Neural progenitor cell (in vitro differentiated cells): ENCODE measurements at regions not wholly inside any gene's neighbourhood (a gene's known extent, or its start where the extent isn't known, plus 50 kb on each side); places are given as distances from the start of the nearest gene placed in this dataset.

Experiments used
- EZH2 ChIP-seq: fragments of 200-600 bp; sonication (generic); IDR thresholded peaks from 2 replicates; pipeline ENCODE4 v1.6.1; 2017; ENCODE audit warnings: antibody characterized with exemption, mild to moderate bottlenecking, moderate library complexity
- EZH2phosphoT487 ChIP-seq: fragments of 200-600 bp; sonication (generic); IDR thresholded peaks from 2 replicates; pipeline ENCODE4 v1.6.1; 2017; ENCODE audit warnings: antibody characterized with exemption
- TF ChIP-seq, protein P1 (sequence below): fragments of 200-600 bp; sonication (generic); IDR thresholded peaks from 2 replicates; pipeline ENCODE4 v1.5.1; 2017; ENCODE audit warnings: antibody characterized with exemption, mild to moderate bottlenecking

DNA sequence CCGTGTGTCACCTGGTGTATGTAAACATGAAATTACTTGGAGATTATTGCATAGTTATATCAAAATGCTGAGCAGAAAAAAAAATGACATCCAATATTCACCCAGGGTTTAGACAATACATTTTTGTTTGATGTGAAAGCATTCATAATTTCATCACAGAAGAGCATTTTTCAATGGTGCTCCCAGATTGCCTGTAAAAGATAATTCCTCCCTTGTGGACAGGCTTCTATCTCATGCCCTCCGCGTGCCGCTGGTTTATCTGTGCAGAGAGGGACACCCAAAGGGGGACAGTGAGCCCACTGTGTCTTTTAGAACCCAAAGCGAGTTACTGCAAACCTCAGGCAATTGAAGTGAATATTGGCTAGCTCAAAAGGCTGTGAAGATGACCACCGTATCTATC, 126.2 kb upstream of the KLF6 start:
- TF ChIP-seq, protein P1, sequence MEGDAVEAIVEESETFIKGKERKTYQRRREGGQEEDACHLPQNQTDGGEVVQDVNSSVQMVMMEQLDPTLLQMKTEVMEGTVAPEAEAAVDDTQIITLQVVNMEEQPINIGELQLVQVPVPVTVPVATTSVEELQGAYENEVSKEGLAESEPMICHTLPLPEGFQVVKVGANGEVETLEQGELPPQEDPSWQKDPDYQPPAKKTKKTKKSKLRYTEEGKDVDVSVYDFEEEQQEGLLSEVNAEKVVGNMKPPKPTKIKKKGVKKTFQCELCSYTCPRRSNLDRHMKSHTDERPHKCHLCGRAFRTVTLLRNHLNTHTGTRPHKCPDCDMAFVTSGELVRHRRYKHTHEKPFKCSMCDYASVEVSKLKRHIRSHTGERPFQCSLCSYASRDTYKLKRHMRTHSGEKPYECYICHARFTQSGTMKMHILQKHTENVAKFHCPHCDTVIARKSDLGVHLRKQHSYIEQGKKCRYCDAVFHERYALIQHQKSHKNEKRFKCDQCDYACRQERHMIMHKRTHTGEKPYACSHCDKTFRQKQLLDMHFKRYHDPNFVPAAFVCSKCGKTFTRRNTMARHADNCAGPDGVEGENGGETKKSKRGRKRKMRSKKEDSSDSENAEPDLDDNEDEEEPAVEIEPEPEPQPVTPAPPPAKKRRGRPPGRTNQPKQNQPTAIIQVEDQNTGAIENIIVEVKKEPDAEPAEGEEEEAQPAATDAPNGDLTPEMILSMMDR, result no peak
- TF ChIP-seq EZH2, result no peak
- TF ChIP-seq EZH2phosphoT487, result no peak
